ENCODE measurements at regions not wholly inside any gene's neighbourhood (a gene's known extent, or its start where the extent isn't known, plus 50 kb on each side); places are given as distances from the start of the nearest gene placed in this dataset.

DNA sequence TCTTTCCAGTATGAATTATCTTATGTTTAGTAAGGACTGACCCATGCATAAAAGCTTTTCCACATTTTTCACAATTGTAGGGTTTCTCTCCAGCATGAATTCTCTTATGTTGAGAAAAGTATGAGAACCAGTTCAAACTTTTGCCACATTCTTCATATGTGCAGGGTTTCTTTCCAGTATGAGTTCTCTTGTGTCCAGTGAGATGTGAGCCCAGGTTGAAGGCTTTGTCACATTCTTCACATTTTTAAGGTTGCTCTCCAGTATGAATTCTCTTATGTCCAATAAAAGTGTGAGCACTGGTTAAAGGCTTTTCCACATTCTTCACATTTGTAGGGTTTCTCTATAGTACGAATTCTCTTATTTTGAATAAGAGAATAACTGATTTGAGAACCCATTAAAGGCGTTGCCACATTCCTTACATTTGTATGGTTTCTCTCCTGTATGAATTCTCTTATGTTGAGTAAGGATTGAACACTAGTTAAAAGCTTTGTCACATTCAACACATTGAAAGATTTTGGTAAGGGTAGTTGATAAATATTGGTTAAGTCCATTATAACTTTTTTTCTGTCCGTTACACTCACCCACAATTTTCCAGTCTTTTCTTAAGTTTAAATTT, 911.0 kb upstream of the ZNF722 start:
- TF ChIP-seq, protein P1, sequence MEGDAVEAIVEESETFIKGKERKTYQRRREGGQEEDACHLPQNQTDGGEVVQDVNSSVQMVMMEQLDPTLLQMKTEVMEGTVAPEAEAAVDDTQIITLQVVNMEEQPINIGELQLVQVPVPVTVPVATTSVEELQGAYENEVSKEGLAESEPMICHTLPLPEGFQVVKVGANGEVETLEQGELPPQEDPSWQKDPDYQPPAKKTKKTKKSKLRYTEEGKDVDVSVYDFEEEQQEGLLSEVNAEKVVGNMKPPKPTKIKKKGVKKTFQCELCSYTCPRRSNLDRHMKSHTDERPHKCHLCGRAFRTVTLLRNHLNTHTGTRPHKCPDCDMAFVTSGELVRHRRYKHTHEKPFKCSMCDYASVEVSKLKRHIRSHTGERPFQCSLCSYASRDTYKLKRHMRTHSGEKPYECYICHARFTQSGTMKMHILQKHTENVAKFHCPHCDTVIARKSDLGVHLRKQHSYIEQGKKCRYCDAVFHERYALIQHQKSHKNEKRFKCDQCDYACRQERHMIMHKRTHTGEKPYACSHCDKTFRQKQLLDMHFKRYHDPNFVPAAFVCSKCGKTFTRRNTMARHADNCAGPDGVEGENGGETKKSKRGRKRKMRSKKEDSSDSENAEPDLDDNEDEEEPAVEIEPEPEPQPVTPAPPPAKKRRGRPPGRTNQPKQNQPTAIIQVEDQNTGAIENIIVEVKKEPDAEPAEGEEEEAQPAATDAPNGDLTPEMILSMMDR (IDR thresholded peaks at IDR 0.05; ENCODE audit: low read depth, low read length) = no peak
- peaks cover 6% of the 10 kb centered on the region for H3K9me3 ChIP-seq (ENCODE audit: low read depth)
- no peak overlapping the region for H3K4me3 ChIP-seq
- H3K36me3 ChIP-seq = no peaks in the 10 kb centered on the region
- no peaks in the 10 kb centered on the region for H3K27me3 ChIP-seq
- H3K4me1 ChIP-seq (ENCODE audit: low read depth) = no peaks in the 10 kb centered on the region
- no peak overlapping the region for H3K27ac ChIP-seq
- no peak for DNase-seq (ENCODE audit: low read depth in 1 of 2, low spot score in 1 of 2)

DNA sequence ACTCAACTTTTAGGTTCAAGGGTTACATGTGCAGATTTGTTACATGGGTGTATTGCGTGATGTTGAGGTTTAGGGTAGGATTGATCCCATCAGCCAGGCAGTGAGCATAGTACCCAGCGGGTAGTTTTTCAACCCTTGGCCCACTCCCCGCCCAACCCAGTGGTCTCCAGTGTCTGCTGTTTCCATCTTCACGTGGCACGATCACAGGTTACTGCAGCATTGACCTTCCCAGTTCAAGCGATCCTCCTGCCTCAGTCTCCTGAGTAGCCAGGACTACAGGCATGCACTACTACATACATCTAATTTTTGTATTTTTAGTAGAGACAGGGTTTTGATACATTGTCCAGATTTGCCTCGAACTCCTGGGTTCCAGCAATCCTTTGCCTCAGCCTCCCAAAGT, 905.7 kb upstream of the ZNF722 start:
- peaks cover 2% of the 10 kb centered on the region for H3K9me3 ChIP-seq (ENCODE audit: low read depth)
- no peaks in the 10 kb centered on the region for H3K4me1 ChIP-seq (ENCODE audit: low read depth)
- H3K27me3 ChIP-seq = no peaks in the 10 kb centered on the region
- no peaks in the 10 kb centered on the region for H3K36me3 ChIP-seq
- H3K4me3 ChIP-seq = no peak overlapping the region
- TF ChIP-seq, protein P1 (IDR thresholded peaks at IDR 0.05; ENCODE audit: low read depth, low read length) = no peak
- H3K27ac ChIP-seq = no peak overlapping the region
- no peak for DNase-seq (ENCODE audit: low read depth in 1 of 2, low spot score in 1 of 2)

DNA sequence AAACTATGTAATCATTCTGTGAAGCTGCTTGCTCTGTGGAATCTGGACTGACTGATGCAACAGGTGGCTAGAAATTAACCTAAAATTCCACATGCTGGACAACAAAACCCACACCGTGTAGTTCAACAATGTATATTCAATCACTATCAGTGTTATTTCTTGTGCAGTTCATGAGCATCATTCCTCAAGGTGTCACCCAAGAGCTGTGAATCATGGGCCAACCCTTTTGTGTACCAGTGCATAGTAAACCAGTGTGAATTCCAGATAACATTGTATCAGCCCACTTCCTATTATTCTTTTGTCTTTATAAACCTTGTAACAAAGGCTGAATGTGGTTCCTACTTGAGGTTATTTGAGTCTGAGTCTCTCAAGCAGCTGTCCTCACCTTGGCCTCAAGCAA, 905.2 kb upstream of the ZNF722 start:
- Histone ChIP-seq H3K27ac (no peak overlapping the region), H3K4me3 (no peak overlapping the region), H3K9me3 (ENCODE audit: low read depth) (peaks cover 2% of the 10 kb centered on the region), H3K27me3 (no peaks in the 10 kb centered on the region), H3K36me3 (no peaks in the 10 kb centered on the region), H3K4me1 (ENCODE audit: low read depth) (no peaks in the 10 kb centered on the region)
- DNase-seq (ENCODE audit: low read depth in 1 of 2, low spot score in 1 of 2) = no peak
- TF ChIP-seq, protein P1 (IDR thresholded peaks at IDR 0.05; ENCODE audit: low read depth, low read length) = no peak

DNA sequence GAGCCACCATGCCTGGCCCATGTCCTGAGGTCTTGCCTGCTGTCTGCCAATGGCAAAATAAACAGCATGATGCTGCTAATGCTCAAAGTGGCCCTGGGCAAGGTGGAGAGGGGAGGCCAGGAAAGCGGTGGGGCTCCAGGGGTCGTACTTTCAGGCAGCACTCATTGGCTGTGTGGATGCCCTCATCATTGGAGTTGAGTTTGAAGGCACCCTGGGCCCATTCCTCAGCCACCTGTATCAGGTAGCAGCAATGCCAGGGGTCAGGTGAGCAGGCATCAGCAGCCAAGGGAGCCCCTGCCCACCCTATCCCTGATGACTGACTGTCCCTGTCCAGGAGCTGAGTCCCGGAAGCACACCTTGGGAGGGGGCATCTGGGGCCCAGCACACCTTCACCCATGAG, 902.5 kb upstream of the ZNF722 start:
- no peaks in the 10 kb centered on the region for H3K4me1 ChIP-seq (ENCODE audit: low read depth)
- no peak overlapping the region for H3K4me3 ChIP-seq
- no peaks in the 10 kb centered on the region for H3K27me3 ChIP-seq
- TF ChIP-seq, protein P1 (IDR thresholded peaks at IDR 0.05; ENCODE audit: low read depth, low read length) = no peak
- no peak for DNase-seq (ENCODE audit: low read depth in 1 of 2, low spot score in 1 of 2)
- H3K9me3 ChIP-seq (ENCODE audit: low read depth) = peaks cover 2% of the 10 kb centered on the region
- H3K36me3 ChIP-seq = no peaks in the 10 kb centered on the region
- no peak overlapping the region for H3K27ac ChIP-seq

DNA sequence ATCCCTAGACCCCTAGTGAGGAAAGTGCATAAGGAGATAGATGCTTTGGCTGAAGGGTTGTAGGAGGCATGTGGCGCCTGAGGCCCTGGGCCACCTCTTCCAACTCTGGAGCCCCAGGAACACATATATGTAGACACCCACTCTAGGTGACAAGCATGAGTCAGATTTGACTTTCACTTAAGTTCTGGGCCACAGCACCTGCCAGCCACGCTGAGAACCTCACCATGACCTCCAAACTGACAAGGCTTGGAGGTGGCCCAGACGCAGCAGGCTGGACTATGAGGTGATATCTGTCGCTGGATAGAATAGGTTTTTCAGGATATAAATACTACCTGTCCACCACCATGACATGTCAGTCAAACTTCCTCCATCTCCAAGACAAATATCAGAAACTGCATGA, 894.0 kb upstream of the ZNF722 start:
- no peak overlapping the region for H3K4me3 ChIP-seq

More for the DNA sequence above, 894.0 kb upstream of the ZNF722 start:
- Histone ChIP-seq H3K4me1 (ENCODE audit: low read depth) (no peaks in the 10 kb centered on the region), H3K36me3 (no peaks in the 10 kb centered on the region), H3K9me3 (ENCODE audit: low read depth) (peaks cover 3% of the 10 kb centered on the region), H3K27ac (no peak overlapping the region), H3K27me3 (no peaks in the 10 kb centered on the region)
- no peak for DNase-seq (ENCODE audit: low read depth in 1 of 2, low spot score in 1 of 2)
- TF ChIP-seq, protein P1 (IDR thresholded peaks at IDR 0.05; ENCODE audit: low read depth, low read length) = no peak

Data from cardiac muscle cell (in vitro differentiated cells and primary cell).